DMS153 treated with DMSO at 0.1 percent for 48 hours (cell line): ENCODE measurements at regions not wholly inside any gene's neighbourhood (a gene's known extent, or its start where the extent isn't known, plus 50 kb on each side); places are given as distances from the start of the nearest gene placed in this dataset.

Experiments used
- DNase-seq: peaks from one replicate; lab custom pipeline; 2025; ENCODE audit not compliant: unreplicated experiment; lab: John Stamatoyannopoulos, UW

- DNase-seq: no peak
These were observed 53.3 kb downstream of the C7orf25 start for GRCh38 chr7:42858570-42858969.

GRCh38 chr7:42856605-42856987, 55.3 kb downstream of the C7orf25 start:
- no peak for DNase-seq

- DNase-seq: no peak
These were observed 57.2 kb downstream of the C7orf25 start for GRCh38 chr7:42854571-42855118.

GRCh38 chr7:42852531-42852930, 59.3 kb downstream of the C7orf25 start:
- no peak for DNase-seq

GRCh38 chr7:42843205-42843800, 68.6 kb downstream of the C7orf25 start:
- DNase-seq: no peak

- no peak for DNase-seq
These were observed 77.2 kb downstream of the C7orf25 start for GRCh38 chr7:42834676-42835075.

GRCh38 chr7:42833411-42833810, 78.5 kb downstream of the C7orf25 start:
- no peak for DNase-seq

- no peak for DNase-seq
These were observed 79.2 kb downstream of the C7orf25 start for GRCh38 chr7:42832667-42833066.

GRCh38 chr7:42831718-42832522, 80.0 kb downstream of the C7orf25 start:
- no peak for DNase-seq

GRCh38 chr7:42831006-42831717, 80.7 kb downstream of the C7orf25 start:
- DNase-seq: no peak

GRCh38 chr7:42812779-42813178, 99.1 kb downstream of the C7orf25 start:
- no peak for DNase-seq

- no peak for DNase-seq
These were observed 106.3 kb downstream of the C7orf25 start for GRCh38 chr7:42805601-42806000.

GRCh38 chr7:42794673-42795072, 117.2 kb downstream of the C7orf25 start:
- no peak for DNase-seq

- no peak for DNase-seq
These were observed 119.0 kb downstream of the C7orf25 start for GRCh38 chr7:42792841-42793240.

- DNase-seq: no peak
These were observed 121.7 kb downstream of the C7orf25 start for GRCh38 chr7:42790196-42790595.

GRCh38 chr7:42774436-42774835, 137.4 kb downstream of the C7orf25 start:
- no peak for DNase-seq

GRCh38 chr7:42770114-42770513, 141.8 kb downstream of the C7orf25 start:
- DNase-seq: no peak

GRCh38 chr7:42768045-42768444, 143.8 kb downstream of the C7orf25 start:
- DNase-seq: no peak

GRCh38 chr7:42766782-42767423, 145.0 kb downstream of the C7orf25 start:
- no peak for DNase-seq

- no peak for DNase-seq
These were observed 145.9 kb downstream of the C7orf25 start for GRCh38 chr7:42765931-42766330.

- no peak for DNase-seq
These were observed 148.7 kb downstream of the C7orf25 start for GRCh38 chr7:42763137-42763551.
